Upper lobe of left lung (tissue), 4 donors: ENCODE measurements at regions not wholly inside any gene's neighbourhood (a gene's known extent, or its start where the extent isn't known, plus 50 kb on each side); places are given as distances from the start of the nearest gene placed in this dataset.

Experiments used
- EP300 ChIP-seq, 4 donors: sonication (generic); formaldehyde crosslinking; IDR thresholded peaks; one replicate each; pipeline ENCODE4 v1.5.1; 2017; ENCODE audit warnings: antibody characterized with exemption in 4 of 4, control low read depth in 2 of 4
- POLR2A ChIP-seq, 4 donors: fragments of 450-650 bp; IDR thresholded peaks; one replicate each; pipeline ENCODE4 v1.5.1; 2016 to 2017; ENCODE audit warnings: antibody characterized with exemption in 4 of 4, mild to moderate bottlenecking in 2 of 4

GRCh38 chr18:57854726-57855125 is 51.6 kb upstream of the ATP8B1 start:
- TF ChIP-seq EP300 (IDR thresholded peaks at IDR 0.05) = no peak
- no peak for TF ChIP-seq POLR2A (IDR thresholded peaks at IDR 0.05)
